SK-N-SH (cell line): ENCODE measurements at regions not wholly inside any gene's neighbourhood (a gene's known extent, or its start where the extent isn't known, plus 50 kb on each side); places are given as distances from the start of the nearest gene placed in this dataset.

Experiments used
- CTCF ChIA-PET: fragments of 300-600, 350-600 bp; formaldehyde crosslinking; extraction: SDS; loops from one replicate; lab custom pipeline; 2021; lab: Yijun Ruan, JAX
- POLR2A ChIA-PET: fragments of 350-600 bp; sonication (Branson Sonifier 250); formaldehyde crosslinking; extraction: SDS; loops from one replicate; lab custom pipeline; 2020; ENCODE audit warnings: antibody characterized with exemption, inconsistent platforms; lab: Yijun Ruan, JAX
- DNase-seq: peaks from one replicate; pipeline ENCODE4 v3.0.0; 2012
- H2AFZ ChIP-seq: fragments of 200-600 bp; sonication (generic); 2 replicates; pipeline ENCODE4 v1.8.1; 2016; ENCODE audit warnings: antibody characterized with exemption, mild to moderate bottlenecking, low read depth
- H3F3A ChIP-seq: fragments of 200-600 bp; sonication (generic); replicated peaks from 2 replicates; pipeline ENCODE3; 2016; ENCODE audit warnings: antibody characterized with exemption, mild to moderate bottlenecking; ENCODE audit not compliant: insufficient read depth
- H3K27ac ChIP-seq, 2 experiments: fragments of 200-500 bp in 1 of 2; fragments of 200-600 bp in 1 of 2; sonication (Bioruptor generic) in 1 of 2; sonication (generic), shearing (Covaris generic) in 1 of 2; 2 replicates each; pipeline versions ENCODE4 v1.5.1 to v1.6.1; 2014 to 2016; ENCODE audit warnings: low read depth in 2 of 2, inconsistent platforms in 1 of 2, low read length in 1 of 2, mild to moderate bottlenecking in 1 of 2, mixed read lengths in 1 of 2
- H3K27me3 ChIP-seq: fragments of 200-600 bp; sonication (generic), shearing (Covaris generic); 2 replicates; pipeline ENCODE4 v1.6.1; 2016; ENCODE audit warnings: mixed run types; ENCODE audit not compliant: insufficient read depth
- H3K36me3 ChIP-seq, 2 experiments: fragments of 200-500 bp in 1 of 2; fragments of 200-600 bp in 1 of 2; sonication (Bioruptor generic) in 1 of 2; sonication (generic) in 1 of 2; replicated peaks in 1 of 2; 2 replicates each; pipeline versions ENCODE3 to v1.5.1; 2014 to 2016; ENCODE audit warnings: low read length in 1 of 2, mild to moderate bottlenecking in 1 of 2; ENCODE audit not compliant: insufficient read depth in 2 of 2, control insufficient read depth in 1 of 2
- H3K4me1 ChIP-seq, 2 experiments: fragments of 200-500 bp in 1 of 2; fragments of 200-600 bp in 1 of 2; sonication (Bioruptor generic) in 1 of 2; sonication (generic), shearing (Covaris generic) in 1 of 2; 2 replicates each; pipeline versions ENCODE4 v1.5.1 to v1.6.1; 2014 to 2016; ENCODE audit warnings: low read depth in 1 of 2, low read length in 1 of 2, mixed run types in 1 of 2; ENCODE audit not compliant: insufficient read depth in 2 of 2, control insufficient read depth in 1 of 2
- H3K4me2 ChIP-seq: fragments of 200-600 bp; sonication (generic), shearing (Covaris generic); 2 replicates; pipeline ENCODE4 v1.6.1; 2017; ENCODE audit warnings: mixed run types
- H3K4me3 ChIP-seq, 2 experiments: fragments of 200-500 bp in 1 of 2; fragments of 200-600 bp in 1 of 2; sonication (Bioruptor generic) in 1 of 2; sonication (generic), shearing (Covaris generic) in 1 of 2; 2 replicates each; pipeline versions ENCODE4 v1.5.1 to v1.8.1; 2014 to 2016; ENCODE audit warnings: low read depth in 2 of 2, inconsistent platforms in 1 of 2, low read length in 1 of 2, mild to moderate bottlenecking in 1 of 2, mixed read lengths in 1 of 2, moderate library complexity in 1 of 2
- H3K79me2 ChIP-seq: fragments of 200-600 bp; sonication (generic); 2 replicates; pipeline ENCODE4 v1.8.1; 2017; ENCODE audit warnings: mild to moderate bottlenecking; ENCODE audit not compliant: insufficient read depth
- H3K9ac ChIP-seq: fragments of 200-600 bp; sonication (generic); 2 replicates; pipeline ENCODE4 v1.6.1; 2017; ENCODE audit warnings: mixed run types
- H3K9me2 ChIP-seq: fragments of 200-600 bp; sonication (generic); 2 replicates; pipeline ENCODE4 v1.6.1; 2017; ENCODE audit warnings: mixed run types
- H3K9me3 ChIP-seq: fragments of 200-600 bp; sonication (generic); 2 replicates; pipeline ENCODE4 v1.6.1; 2017; ENCODE audit warnings: mixed run types, mild to moderate bottlenecking, moderate library complexity
- H4K20me1 ChIP-seq: fragments of 200-600 bp; sonication (generic); 2 replicates; pipeline ENCODE4 v1.6.1; 2017; ENCODE audit warnings: mild to moderate bottlenecking, mixed run types; ENCODE audit not compliant: insufficient read depth
- CHD2 ChIP-seq: fragments of 150-350 bp; IDR thresholded peaks from 2 replicates; pipeline ENCODE4 v1.6.1; 2018; ENCODE audit warnings: low read length; ENCODE audit not compliant: partially characterized antibody
- ELF1 ChIP-seq: IDR thresholded peaks from 2 replicates; pipeline ENCODE4 v1.4.0; 2012
- EP300 ChIP-seq, 2 experiments: IDR thresholded peaks; 2 replicates each; pipeline versions ENCODE4 v1.4.0 to v1.6.1; 2012; ENCODE audit warnings: borderline replicate concordance in 1 of 2, low read depth in 1 of 2, low read length in 1 of 2
- FOSL2 ChIP-seq: IDR thresholded peaks from 2 replicates; pipeline ENCODE4 v1.4.0; 2012; ENCODE audit warnings: low read depth, mild to moderate bottlenecking, moderate library complexity, borderline replicate concordance
- GABPA ChIP-seq: IDR thresholded peaks from 2 replicates; pipeline ENCODE4 v1.4.0; 2012; ENCODE audit warnings: low read depth, mild to moderate bottlenecking
- GATA2 ChIP-seq: sonication (generic); formaldehyde crosslinking; IDR thresholded peaks from 2 replicates; pipeline ENCODE4 v1.5.0; 2020; ENCODE audit warnings: mild to moderate bottlenecking, missing genetic modification reagents
- IRF3 ChIP-seq: fragments of 150-350 bp; IDR thresholded peaks from 2 replicates; pipeline ENCODE4 v1.6.1; 2016; ENCODE audit warnings: mild to moderate bottlenecking, low read depth, low read length
- MEF2A ChIP-seq: IDR thresholded peaks from 2 replicates; pipeline ENCODE4 v1.4.0; 2012; ENCODE audit warnings: low read depth, borderline replicate concordance
- PBX3 ChIP-seq: IDR thresholded peaks from 2 replicates; pipeline ENCODE4; 2012
- POLR2AphosphoS5 ChIP-seq: IDR thresholded peaks from 2 replicates; pipeline ENCODE4 v1.6.1; 2012; ENCODE audit warnings: low read depth, low read length
- RAD21 ChIP-seq: IDR thresholded peaks from 2 replicates; pipeline ENCODE4 v1.6.1; 2012; ENCODE audit warnings: mild to moderate bottlenecking, low read length
- RFX5 ChIP-seq: IDR thresholded peaks from 2 replicates; pipeline ENCODE4 v1.6.1; 2012; ENCODE audit warnings: mild to moderate bottlenecking, improper control_type of control experiment, low read length
- SMC3 ChIP-seq: IDR thresholded peaks from 2 replicates; pipeline ENCODE4 v1.6.1; 2012; ENCODE audit warnings: low read depth, low read length, improper control_type of control experiment
- TAF1 ChIP-seq: IDR thresholded peaks from 2 replicates; pipeline ENCODE4 v1.6.1; 2012; ENCODE audit warnings: low read depth, mild to moderate bottlenecking, low read length, moderate library complexity, borderline replicate concordance
- TCF12 ChIP-seq: IDR thresholded peaks from 2 replicates; pipeline ENCODE4 v1.4.0; 2012
- USF1 ChIP-seq: IDR thresholded peaks from 2 replicates; pipeline ENCODE4 v1.4.0; 2012; ENCODE audit warnings: low read depth, borderline replicate concordance
- YY1 ChIP-seq: IDR thresholded peaks from 2 replicates; pipeline ENCODE4 v1.4.0; 2012; ENCODE audit warnings: low read depth, mild to moderate bottlenecking
- WGBS: methylation state at CpG from one replicate; pipeline ENCODE4 v1.1.6; 2017; ENCODE audit warnings: low lambda C conversion rate; 5-methylcytosine and 5-hydroxymethylcytosine counted together
- TF ChIP-seq, protein P1 (sequence below): IDR thresholded peaks from 2 replicates; pipeline ENCODE4 v1.4.0; 2012; ENCODE audit warnings: low read depth, borderline replicate concordance
- TF ChIP-seq, protein P2 (sequence below): fragments of 150-350 bp; IDR thresholded peaks from 2 replicates; pipeline ENCODE4 v1.6.1; 2017; ENCODE audit warnings: antibody characterized with exemption, low read length, low read depth, borderline replicate concordance
- TF ChIP-seq, protein P3 (sequence below): fragments of 200-600 bp; sonication (generic); IDR thresholded peaks from 2 replicates; pipeline ENCODE4 v1.6.1; 2017; ENCODE audit warnings: antibody characterized with exemption, mild to moderate bottlenecking, moderate library complexity

- Histone ChIP-seq H3K9ac (no peak overlapping the region), H3K4me3 (no peak overlapping the region), H3F3A (no peaks in the 10 kb centered on the region), H3K79me2 (no peaks in the 10 kb centered on the region), H3K36me3 (no peaks in the 10 kb centered on the region), H3K27ac (no peak overlapping the region), H3K4me1 (no peaks in the 10 kb centered on the region), H3K9me2 (no peaks in the 10 kb centered on the region), H4K20me1 (no peaks in the 10 kb centered on the region), H3K4me2 (no peak overlapping the region), H2AFZ (no peak overlapping the region), H3K9me3 (no peaks in the 10 kb centered on the region), H3K27me3 (no peaks in the 10 kb centered on the region)
- no peak for DNase-seq
- ChIA-PET POLR2A (no interaction called here), CTCF (no interaction called here)
- 0% methylated on average over 2 of the region's 3 CpGs for WGBS
- no peak for TF ChIP-seq POLR2AphosphoS5
- no peak for TF ChIP-seq EP300 (IDR thresholded peaks at IDR 0.05; ENCODE audit: borderline replicate concordance in 1 of 2, low read depth in 1 of 2, low read length in 1 of 2)
- TF ChIP-seq, protein P1, sequence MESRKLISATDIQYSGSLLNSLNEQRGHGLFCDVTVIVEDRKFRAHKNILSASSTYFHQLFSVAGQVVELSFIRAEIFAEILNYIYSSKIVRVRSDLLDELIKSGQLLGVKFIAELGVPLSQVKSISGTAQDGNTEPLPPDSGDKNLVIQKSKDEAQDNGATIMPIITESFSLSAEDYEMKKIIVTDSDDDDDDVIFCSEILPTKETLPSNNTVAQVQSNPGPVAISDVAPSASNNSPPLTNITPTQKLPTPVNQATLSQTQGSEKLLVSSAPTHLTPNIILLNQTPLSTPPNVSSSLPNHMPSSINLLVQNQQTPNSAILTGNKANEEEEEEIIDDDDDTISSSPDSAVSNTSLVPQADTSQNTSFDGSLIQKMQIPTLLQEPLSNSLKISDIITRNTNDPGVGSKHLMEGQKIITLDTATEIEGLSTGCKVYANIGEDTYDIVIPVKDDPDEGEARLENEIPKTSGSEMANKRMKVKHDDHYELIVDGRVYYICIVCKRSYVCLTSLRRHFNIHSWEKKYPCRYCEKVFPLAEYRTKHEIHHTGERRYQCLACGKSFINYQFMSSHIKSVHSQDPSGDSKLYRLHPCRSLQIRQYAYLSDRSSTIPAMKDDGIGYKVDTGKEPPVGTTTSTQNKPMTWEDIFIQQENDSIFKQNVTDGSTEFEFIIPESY, result no peak
- TF ChIP-seq ELF1, result no peak
- TF ChIP-seq YY1, result no peak
- no peak for TF ChIP-seq USF1
- TF ChIP-seq MEF2A, result no peak
- TF ChIP-seq, protein P2, sequence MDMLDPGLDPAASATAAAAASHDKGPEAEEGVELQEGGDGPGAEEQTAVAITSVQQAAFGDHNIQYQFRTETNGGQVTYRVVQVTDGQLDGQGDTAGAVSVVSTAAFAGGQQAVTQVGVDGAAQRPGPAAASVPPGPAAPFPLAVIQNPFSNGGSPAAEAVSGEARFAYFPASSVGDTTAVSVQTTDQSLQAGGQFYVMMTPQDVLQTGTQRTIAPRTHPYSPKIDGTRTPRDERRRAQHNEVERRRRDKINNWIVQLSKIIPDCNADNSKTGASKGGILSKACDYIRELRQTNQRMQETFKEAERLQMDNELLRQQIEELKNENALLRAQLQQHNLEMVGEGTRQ, result no peak
- no peak for TF ChIP-seq FOSL2
- TF ChIP-seq PBX3, result no peak
- TF ChIP-seq GATA2 (CRISPR knock-in tag), result no peak
- TF ChIP-seq, protein P3, sequence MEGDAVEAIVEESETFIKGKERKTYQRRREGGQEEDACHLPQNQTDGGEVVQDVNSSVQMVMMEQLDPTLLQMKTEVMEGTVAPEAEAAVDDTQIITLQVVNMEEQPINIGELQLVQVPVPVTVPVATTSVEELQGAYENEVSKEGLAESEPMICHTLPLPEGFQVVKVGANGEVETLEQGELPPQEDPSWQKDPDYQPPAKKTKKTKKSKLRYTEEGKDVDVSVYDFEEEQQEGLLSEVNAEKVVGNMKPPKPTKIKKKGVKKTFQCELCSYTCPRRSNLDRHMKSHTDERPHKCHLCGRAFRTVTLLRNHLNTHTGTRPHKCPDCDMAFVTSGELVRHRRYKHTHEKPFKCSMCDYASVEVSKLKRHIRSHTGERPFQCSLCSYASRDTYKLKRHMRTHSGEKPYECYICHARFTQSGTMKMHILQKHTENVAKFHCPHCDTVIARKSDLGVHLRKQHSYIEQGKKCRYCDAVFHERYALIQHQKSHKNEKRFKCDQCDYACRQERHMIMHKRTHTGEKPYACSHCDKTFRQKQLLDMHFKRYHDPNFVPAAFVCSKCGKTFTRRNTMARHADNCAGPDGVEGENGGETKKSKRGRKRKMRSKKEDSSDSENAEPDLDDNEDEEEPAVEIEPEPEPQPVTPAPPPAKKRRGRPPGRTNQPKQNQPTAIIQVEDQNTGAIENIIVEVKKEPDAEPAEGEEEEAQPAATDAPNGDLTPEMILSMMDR, result no peak
- TF ChIP-seq SMC3, result no peak
- no peak for TF ChIP-seq GABPA
- no peak for TF ChIP-seq TAF1
- TF ChIP-seq IRF3, result no peak
- no peak for TF ChIP-seq RFX5
- no peak for TF ChIP-seq RAD21
- TF ChIP-seq CHD2, result no peak
- no peak for TF ChIP-seq TCF12
These were observed 1003.3 kb upstream of the MAP3K7 start for GRCh38 chr6:91590191-91590590.
